ENCODE measurements at regions not wholly inside any gene's neighbourhood (a gene's known extent, or its start where the extent isn't known, plus 50 kb on each side); places are given as distances from the start of the nearest gene placed in this dataset.

DNA sequence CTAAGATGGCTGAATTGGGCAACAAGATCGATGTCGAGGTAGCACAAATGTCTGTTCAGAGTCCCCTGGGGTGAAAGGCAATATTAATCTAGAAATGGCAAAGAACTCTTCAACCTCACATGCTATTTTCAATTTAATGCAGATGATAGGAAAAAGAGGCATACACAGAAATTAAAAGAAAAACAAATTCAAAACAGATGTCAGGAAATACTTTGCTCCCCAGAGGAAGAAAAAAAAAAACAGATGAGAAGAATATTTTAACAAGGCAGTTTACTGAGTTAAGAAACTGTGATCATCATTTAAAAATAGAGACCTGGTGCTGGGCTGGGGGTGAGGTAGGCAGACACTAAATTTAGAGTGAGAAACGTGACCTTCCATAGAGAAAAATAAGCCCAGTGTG lies 421.9 kb upstream of the ARGLU1 start:
- H3K9ac ChIP-seq (ENCODE audit: low read length): no peak overlapping the region
- H3K9me2 ChIP-seq (ENCODE audit: insufficient read depth): no peaks in the 10 kb centered on the region
- H3K79me2 ChIP-seq (ENCODE audit: insufficient read depth, low read length): no peaks in the 10 kb centered on the region
- POLR2A ChIA-PET: no interaction called here
- no peaks in the 10 kb centered on the region for H4K20me1 ChIP-seq (ENCODE audit: insufficient read depth)
- intact Hi-C loops (cut with micrococcal nuclease): no loop called here
- H3K4me2 ChIP-seq (ENCODE audit: low read length): no peak overlapping the region
- ATAC-seq (no peak), DNase-seq (ENCODE audit: low read depth, low spot score) (no peak)
- H3K4me1 ChIP-seq (ENCODE audit: control insufficient read depth in 1 of 2, insufficient read depth in 2 of 2, low read length in 2 of 2): no peaks in the 10 kb centered on the region
- H3K27ac ChIP-seq (ENCODE audit: low read depth, low read length): no peak overlapping the region
- BruUV-seq (replicated peaks): no TSS peak
- CTCF ChIA-PET: no interaction called here
- no peaks in the 10 kb centered on the region for H3K36me3 ChIP-seq (ENCODE audit: control insufficient read depth in 1 of 2, insufficient read depth in 2 of 2, low read length in 2 of 2)
- H3K27me3 ChIP-seq (ENCODE audit: insufficient read depth, low read length): no peaks in the 10 kb centered on the region; the same call in 1 of the 2 replicates
- RAD21 ChIA-PET (ENCODE audit: low non-redundant PET in 1 of 2, low total read pairs in 2 of 2, uncharacterized antibody in 2 of 2, unreplicated experiment in 2 of 2): no interaction called here
- no peak overlapping the region for H3K4me3 ChIP-seq (replicated peaks in 1 of 2; ENCODE audit: low read depth in 1 of 2, low read length in 2 of 2)
- no peak for TF ChIP-seq ATF3 (IDR thresholded peaks at IDR 0.05)
- TF ChIP-seq RAD21 (IDR thresholded peaks at IDR 0.05; ENCODE audit: low read depth): no peak
- TF ChIP-seq CEBPB (IDR thresholded peaks at IDR 0.05; ENCODE audit: low read depth): no peak
- TF ChIP-seq ZFX (IDR thresholded peaks at IDR 0.05): no peak
- TF ChIP-seq EZH2 (IDR thresholded peaks at IDR 0.05): no peak
- TF ChIP-seq FOSL1 (IDR thresholded peaks at IDR 0.05; ENCODE audit: low read depth): no peak
- TF ChIP-seq SIN3A (IDR thresholded peaks at IDR 0.05; ENCODE audit: low read depth): no peak
- no peak for TF ChIP-seq CBX3 (IDR thresholded peaks at IDR 0.05; ENCODE audit: low read depth)
- TF ChIP-seq POLR2AphosphoS5 (IDR thresholded peaks at IDR 0.05; ENCODE audit: low read depth, low read length): no peak
- TF ChIP-seq, protein P1, sequence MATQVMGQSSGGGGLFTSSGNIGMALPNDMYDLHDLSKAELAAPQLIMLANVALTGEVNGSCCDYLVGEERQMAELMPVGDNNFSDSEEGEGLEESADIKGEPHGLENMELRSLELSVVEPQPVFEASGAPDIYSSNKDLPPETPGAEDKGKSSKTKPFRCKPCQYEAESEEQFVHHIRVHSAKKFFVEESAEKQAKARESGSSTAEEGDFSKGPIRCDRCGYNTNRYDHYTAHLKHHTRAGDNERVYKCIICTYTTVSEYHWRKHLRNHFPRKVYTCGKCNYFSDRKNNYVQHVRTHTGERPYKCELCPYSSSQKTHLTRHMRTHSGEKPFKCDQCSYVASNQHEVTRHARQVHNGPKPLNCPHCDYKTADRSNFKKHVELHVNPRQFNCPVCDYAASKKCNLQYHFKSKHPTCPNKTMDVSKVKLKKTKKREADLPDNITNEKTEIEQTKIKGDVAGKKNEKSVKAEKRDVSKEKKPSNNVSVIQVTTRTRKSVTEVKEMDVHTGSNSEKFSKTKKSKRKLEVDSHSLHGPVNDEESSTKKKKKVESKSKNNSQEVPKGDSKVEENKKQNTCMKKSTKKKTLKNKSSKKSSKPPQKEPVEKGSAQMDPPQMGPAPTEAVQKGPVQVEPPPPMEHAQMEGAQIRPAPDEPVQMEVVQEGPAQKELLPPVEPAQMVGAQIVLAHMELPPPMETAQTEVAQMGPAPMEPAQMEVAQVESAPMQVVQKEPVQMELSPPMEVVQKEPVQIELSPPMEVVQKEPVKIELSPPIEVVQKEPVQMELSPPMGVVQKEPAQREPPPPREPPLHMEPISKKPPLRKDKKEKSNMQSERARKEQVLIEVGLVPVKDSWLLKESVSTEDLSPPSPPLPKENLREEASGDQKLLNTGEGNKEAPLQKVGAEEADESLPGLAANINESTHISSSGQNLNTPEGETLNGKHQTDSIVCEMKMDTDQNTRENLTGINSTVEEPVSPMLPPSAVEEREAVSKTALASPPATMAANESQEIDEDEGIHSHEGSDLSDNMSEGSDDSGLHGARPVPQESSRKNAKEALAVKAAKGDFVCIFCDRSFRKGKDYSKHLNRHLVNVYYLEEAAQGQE (IDR thresholded peaks at IDR 0.05; ENCODE audit: low read depth): no peak
- TF ChIP-seq EZH2phosphoT487 (IDR thresholded peaks at IDR 0.05; ENCODE audit: borderline replicate concordance): no peak
- TF ChIP-seq, protein P2, sequence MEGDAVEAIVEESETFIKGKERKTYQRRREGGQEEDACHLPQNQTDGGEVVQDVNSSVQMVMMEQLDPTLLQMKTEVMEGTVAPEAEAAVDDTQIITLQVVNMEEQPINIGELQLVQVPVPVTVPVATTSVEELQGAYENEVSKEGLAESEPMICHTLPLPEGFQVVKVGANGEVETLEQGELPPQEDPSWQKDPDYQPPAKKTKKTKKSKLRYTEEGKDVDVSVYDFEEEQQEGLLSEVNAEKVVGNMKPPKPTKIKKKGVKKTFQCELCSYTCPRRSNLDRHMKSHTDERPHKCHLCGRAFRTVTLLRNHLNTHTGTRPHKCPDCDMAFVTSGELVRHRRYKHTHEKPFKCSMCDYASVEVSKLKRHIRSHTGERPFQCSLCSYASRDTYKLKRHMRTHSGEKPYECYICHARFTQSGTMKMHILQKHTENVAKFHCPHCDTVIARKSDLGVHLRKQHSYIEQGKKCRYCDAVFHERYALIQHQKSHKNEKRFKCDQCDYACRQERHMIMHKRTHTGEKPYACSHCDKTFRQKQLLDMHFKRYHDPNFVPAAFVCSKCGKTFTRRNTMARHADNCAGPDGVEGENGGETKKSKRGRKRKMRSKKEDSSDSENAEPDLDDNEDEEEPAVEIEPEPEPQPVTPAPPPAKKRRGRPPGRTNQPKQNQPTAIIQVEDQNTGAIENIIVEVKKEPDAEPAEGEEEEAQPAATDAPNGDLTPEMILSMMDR (IDR thresholded peaks at IDR 0.05 in 2 of 3, conservative IDR thresholded peaks at IDR 0.05 in 1 of 3; ENCODE audit: borderline replicate concordance in 1 of 3, insufficient read depth in 1 of 3, low read depth in 2 of 3, low read length in 2 of 3): no peak
- TF ChIP-seq, protein P3, sequence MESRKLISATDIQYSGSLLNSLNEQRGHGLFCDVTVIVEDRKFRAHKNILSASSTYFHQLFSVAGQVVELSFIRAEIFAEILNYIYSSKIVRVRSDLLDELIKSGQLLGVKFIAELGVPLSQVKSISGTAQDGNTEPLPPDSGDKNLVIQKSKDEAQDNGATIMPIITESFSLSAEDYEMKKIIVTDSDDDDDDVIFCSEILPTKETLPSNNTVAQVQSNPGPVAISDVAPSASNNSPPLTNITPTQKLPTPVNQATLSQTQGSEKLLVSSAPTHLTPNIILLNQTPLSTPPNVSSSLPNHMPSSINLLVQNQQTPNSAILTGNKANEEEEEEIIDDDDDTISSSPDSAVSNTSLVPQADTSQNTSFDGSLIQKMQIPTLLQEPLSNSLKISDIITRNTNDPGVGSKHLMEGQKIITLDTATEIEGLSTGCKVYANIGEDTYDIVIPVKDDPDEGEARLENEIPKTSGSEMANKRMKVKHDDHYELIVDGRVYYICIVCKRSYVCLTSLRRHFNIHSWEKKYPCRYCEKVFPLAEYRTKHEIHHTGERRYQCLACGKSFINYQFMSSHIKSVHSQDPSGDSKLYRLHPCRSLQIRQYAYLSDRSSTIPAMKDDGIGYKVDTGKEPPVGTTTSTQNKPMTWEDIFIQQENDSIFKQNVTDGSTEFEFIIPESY (IDR thresholded peaks at IDR 0.05; ENCODE audit: extremely low read depth, insufficient replicate concordance, low read length): no peak
- no peak for TF ChIP-seq ZNF274 (IDR thresholded peaks at IDR 0.05; ENCODE audit: low read depth, low read length)
- no peak for TF ChIP-seq YY1 (IDR thresholded peaks at IDR 0.05; ENCODE audit: extremely low read depth, insufficient replicate concordance, low read depth, low read length)
- no peak for TF ChIP-seq POLR2A (IDR thresholded peaks at IDR 0.05; ENCODE audit: borderline replicate concordance, extremely low read depth, insufficient read depth, insufficient read length)
- TF ChIP-seq EGR1 (IDR thresholded peaks at IDR 0.05; ENCODE audit: low read depth): no peak
- no peak overlapping the region for H2AFZ ChIP-seq (ENCODE audit: low read depth, low read length, poor library complexity, severe bottlenecking)
- peaks cover 0 to under 1% of the 10 kb centered on the region in 2 experiments; a peak in 2 of 4 replicates for H3K9me3 ChIP-seq (ENCODE audit: control insufficient read depth in 1 of 2, insufficient read depth in 1 of 2, low read depth in 1 of 2, low read length in 2 of 2)
